ENCODE measurements at regions not wholly inside any gene's neighbourhood (a gene's known extent, or its start where the extent isn't known, plus 50 kb on each side); places are given as distances from the start of the nearest gene placed in this dataset.

DNA sequence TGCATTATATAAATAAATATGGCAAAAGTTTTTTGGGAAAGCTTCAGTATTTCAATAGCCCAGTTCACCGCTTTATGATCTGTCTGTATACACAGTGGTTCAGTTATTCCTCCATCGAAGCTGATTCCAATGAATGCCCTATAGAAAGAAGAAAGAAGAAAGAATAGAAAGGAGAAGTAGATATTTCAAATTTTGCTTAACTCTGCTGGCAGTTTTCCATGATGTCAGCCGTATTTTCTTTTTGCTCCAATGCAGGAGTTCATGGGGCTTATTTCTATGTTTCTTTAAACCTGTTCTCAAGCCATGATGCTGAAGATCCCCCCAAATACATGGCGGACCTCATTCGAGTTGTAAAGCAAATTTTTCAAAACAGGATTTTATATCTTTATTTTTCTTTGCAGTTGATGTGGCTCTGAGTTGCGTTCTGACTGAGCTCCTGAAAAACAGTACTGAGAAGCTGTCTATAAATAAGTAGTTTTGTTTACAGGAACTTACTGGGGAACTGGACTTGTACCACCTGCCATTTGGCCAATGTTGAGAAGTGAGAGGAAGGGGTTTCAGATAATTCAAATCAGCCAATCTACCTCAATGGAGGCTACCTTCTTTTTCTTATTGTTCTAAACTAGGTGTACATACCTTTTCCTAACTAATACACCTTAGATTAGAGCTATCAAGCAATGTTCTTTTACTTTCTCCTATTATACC lies 418.5 kb upstream of the MEF2C start:
- TF ChIP-seq TOX (CRISPR knock-in tag; IDR thresholded peaks at IDR 0.05; ENCODE audit: borderline replicate concordance): no peak
- TF ChIP-seq PPARA (CRISPR knock-in tag; IDR thresholded peaks at IDR 0.05; ENCODE audit: borderline replicate concordance): no peak
- TF ChIP-seq, protein P1, sequence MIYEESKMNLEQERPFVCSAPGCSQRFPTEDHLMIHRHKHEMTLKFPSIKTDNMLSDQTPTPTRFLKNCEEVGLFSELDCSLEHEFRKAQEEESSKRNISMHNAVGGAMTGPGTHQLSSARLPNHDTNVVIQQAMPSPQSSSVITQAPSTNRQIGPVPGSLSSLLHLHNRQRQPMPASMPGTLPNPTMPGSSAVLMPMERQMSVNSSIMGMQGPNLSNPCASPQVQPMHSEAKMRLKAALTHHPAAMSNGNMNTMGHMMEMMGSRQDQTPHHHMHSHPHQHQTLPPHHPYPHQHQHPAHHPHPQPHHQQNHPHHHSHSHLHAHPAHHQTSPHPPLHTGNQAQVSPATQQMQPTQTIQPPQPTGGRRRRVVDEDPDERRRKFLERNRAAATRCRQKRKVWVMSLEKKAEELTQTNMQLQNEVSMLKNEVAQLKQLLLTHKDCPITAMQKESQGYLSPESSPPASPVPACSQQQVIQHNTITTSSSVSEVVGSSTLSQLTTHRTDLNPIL (CRISPR knock-in tag; IDR thresholded peaks at IDR 0.05; ENCODE audit: low read depth): no peak
- no peak for TF ChIP-seq ZNF70 (CRISPR knock-in tag; IDR thresholded peaks at IDR 0.05)
- no peak for TF ChIP-seq TCF4 (CRISPR knock-in tag; IDR thresholded peaks at IDR 0.05; ENCODE audit: borderline replicate concordance)
- no peak for TF ChIP-seq ZFP30 (CRISPR knock-in tag; IDR thresholded peaks at IDR 0.05)
- TF ChIP-seq ZFP3 (CRISPR knock-in tag; IDR thresholded peaks at IDR 0.05): no peak
- TF ChIP-seq POU6F1 (CRISPR knock-in tag; IDR thresholded peaks at IDR 0.05; ENCODE audit: borderline replicate concordance, low read depth): no peak
- TF ChIP-seq ARNTL (CRISPR knock-in tag; IDR thresholded peaks at IDR 0.05; ENCODE audit: borderline replicate concordance, low read depth): no peak
- no peak for TF ChIP-seq ZC3H10 (CRISPR knock-in tag; IDR thresholded peaks at IDR 0.05)
- no peak for TF ChIP-seq ESRRG (CRISPR knock-in tag; IDR thresholded peaks at IDR 0.05)
- TF ChIP-seq TSHZ2 (CRISPR knock-in tag; IDR thresholded peaks at IDR 0.05): no peak
- TF ChIP-seq, protein P2, sequence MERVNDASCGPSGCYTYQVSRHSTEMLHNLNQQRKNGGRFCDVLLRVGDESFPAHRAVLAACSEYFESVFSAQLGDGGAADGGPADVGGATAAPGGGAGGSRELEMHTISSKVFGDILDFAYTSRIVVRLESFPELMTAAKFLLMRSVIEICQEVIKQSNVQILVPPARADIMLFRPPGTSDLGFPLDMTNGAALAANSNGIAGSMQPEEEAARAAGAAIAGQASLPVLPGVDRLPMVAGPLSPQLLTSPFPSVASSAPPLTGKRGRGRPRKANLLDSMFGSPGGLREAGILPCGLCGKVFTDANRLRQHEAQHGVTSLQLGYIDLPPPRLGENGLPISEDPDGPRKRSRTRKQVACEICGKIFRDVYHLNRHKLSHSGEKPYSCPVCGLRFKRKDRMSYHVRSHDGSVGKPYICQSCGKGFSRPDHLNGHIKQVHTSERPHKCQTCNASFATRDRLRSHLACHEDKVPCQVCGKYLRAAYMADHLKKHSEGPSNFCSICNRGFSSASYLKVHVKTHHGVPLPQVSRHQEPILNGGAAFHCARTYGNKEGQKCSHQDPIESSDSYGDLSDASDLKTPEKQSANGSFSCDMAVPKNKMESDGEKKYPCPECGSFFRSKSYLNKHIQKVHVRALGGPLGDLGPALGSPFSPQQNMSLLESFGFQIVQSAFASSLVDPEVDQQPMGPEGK (CRISPR knock-in tag; IDR thresholded peaks at IDR 0.05; ENCODE audit: borderline replicate concordance): no peak
- no peak for TF ChIP-seq ZNF8 (CRISPR knock-in tag; IDR thresholded peaks at IDR 0.05)
- TF ChIP-seq, protein P3, sequence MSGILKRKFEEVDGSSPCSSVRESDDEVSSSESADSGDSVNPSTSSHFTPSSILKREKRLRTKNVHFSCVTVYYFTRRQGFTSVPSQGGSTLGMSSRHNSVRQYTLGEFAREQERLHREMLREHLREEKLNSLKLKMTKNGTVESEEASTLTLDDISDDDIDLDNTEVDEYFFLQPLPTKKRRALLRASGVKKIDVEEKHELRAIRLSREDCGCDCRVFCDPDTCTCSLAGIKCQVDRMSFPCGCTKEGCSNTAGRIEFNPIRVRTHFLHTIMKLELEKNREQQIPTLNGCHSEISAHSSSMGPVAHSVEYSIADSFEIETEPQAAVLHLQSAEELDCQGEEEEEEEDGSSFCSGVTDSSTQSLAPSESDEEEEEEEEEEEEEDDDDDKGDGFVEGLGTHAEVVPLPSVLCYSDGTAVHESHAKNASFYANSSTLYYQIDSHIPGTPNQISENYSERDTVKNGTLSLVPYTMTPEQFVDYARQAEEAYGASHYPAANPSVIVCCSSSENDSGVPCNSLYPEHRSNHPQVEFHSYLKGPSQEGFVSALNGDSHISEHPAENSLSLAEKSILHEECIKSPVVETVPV (CRISPR knock-in tag; IDR thresholded peaks at IDR 0.05): no peak
- no peak for TF ChIP-seq BACH2 (CRISPR knock-in tag; IDR thresholded peaks at IDR 0.05; ENCODE audit: borderline replicate concordance)
- no peak for TF ChIP-seq ISL1 (CRISPR knock-in tag; IDR thresholded peaks at IDR 0.05)
- no peak for TF ChIP-seq SNAI2 (CRISPR knock-in tag; IDR thresholded peaks at IDR 0.05)
- TF ChIP-seq ZNF565 (CRISPR knock-in tag; conservative IDR thresholded peaks at IDR 0.05; ENCODE audit: low read depth): no peak
- no peak for ATAC-seq

- TF ChIP-seq, protein P2 (CRISPR knock-in tag; IDR thresholded peaks at IDR 0.05; ENCODE audit: borderline replicate concordance): no peak
- TF ChIP-seq, protein P1 (CRISPR knock-in tag; IDR thresholded peaks at IDR 0.05; ENCODE audit: low read depth): no peak
- TF ChIP-seq SNAI2 (CRISPR knock-in tag; IDR thresholded peaks at IDR 0.05) (no peak), TSHZ2 (CRISPR knock-in tag; IDR thresholded peaks at IDR 0.05) (no peak), TCF4 (CRISPR knock-in tag; IDR thresholded peaks at IDR 0.05; ENCODE audit: borderline replicate concordance) (no peak), BACH2 (CRISPR knock-in tag; IDR thresholded peaks at IDR 0.05; ENCODE audit: borderline replicate concordance) (no peak), ARNTL (CRISPR knock-in tag; IDR thresholded peaks at IDR 0.05; ENCODE audit: borderline replicate concordance, low read depth) (no peak), TOX (CRISPR knock-in tag; IDR thresholded peaks at IDR 0.05; ENCODE audit: borderline replicate concordance) (no peak)
- TF ChIP-seq, protein P3 (CRISPR knock-in tag; IDR thresholded peaks at IDR 0.05): no peak
- no peak for ATAC-seq
Observed at GRCh38 chr5:89300426-89300970, 417.5 kb upstream of the MEF2C start.
